Stimulated activated CD8-positive, alpha-beta memory T cell treated with anti-CD3 and anti-CD28 coated beads, Interleukin-2, amount 100 ng/mL, for 48 hours (primary cell): ENCODE measurements at regions not wholly inside any gene's neighbourhood (a gene's known extent, or its start where the extent isn't known, plus 50 kb on each side); places are given as distances from the start of the nearest gene placed in this dataset.
"Not testable (repeated sequence)": the region's sequence is repeated elsewhere in the genome, so short reads cannot be mapped to it uniquely, and the experiment has no call there.

Source experiments
- DNase-seq, 2 donors: peaks; one replicate each; pipeline ENCODE4 v3.0.0-alpha.2; 2020; ENCODE audit warnings: low read depth in 2 of 2

- no peak for DNase-seq
Measured at GRCh38 chr1:181948372-181948771, 113.1 kb downstream of the ZNF648 start.

- no peak for DNase-seq
Measured at GRCh38 chr1:181947441-181947840, 114.1 kb downstream of the ZNF648 start.

- DNase-seq: peak; percentile 10 to 28
Measured at GRCh38 chr1:181936768-181937581, 124.5 kb downstream of the ZNF648 start.

- DNase-seq: peak in 1 of 2 donors; percentile 1
Measured at GRCh38 chr1:181936269-181936668, 125.2 kb downstream of the ZNF648 start.

- no peak for DNase-seq
Measured at GRCh38 chr1:181931873-181932272, 129.6 kb downstream of the ZNF648 start.

GRCh38 chr1:181930187-181930586, 131.3 kb downstream of the ZNF648 start:
- DNase-seq: no peak

- DNase-seq: no peak
Measured at GRCh38 chr1:181926697-181927096, 134.8 kb downstream of the ZNF648 start.

- not testable (repeated sequence) for DNase-seq
Measured at GRCh38 chr1:181924034-181924433, 137.5 kb downstream of the ZNF648 start.

- no peak for DNase-seq
Measured at GRCh38 chr1:181919542-181919941, 142.0 kb downstream of the ZNF648 start.

- DNase-seq: no peak
Measured at GRCh38 chr1:181918880-181919525, 142.5 kb downstream of the ZNF648 start.

GRCh38 chr1:181911715-181912114, 149.8 kb downstream of the ZNF648 start:
- no peak for DNase-seq

- DNase-seq: no peak
Measured at GRCh38 chr1:181910905-181911304, 150.6 kb downstream of the ZNF648 start.

- DNase-seq: no peak
Measured at GRCh38 chr1:181909010-181909409, 152.5 kb downstream of the ZNF648 start.

GRCh38 chr1:181906631-181907030, 154.9 kb downstream of the ZNF648 start:
- no peak for DNase-seq

GRCh38 chr1:181905944-181906597, 155.4 kb downstream of the ZNF648 start:
- DNase-seq: no peak

- DNase-seq: no peak
Measured at GRCh38 chr1:181898773-181899172, 162.7 kb downstream of the ZNF648 start.

GRCh38 chr1:181896824-181897223, 164.7 kb downstream of the ZNF648 start:
- no peak for DNase-seq

GRCh38 chr1:181894439-181894859, 167.1 kb downstream of the ZNF648 start:
- DNase-seq: no peak

- no peak for DNase-seq
Measured at GRCh38 chr1:181893937-181894336, 167.6 kb downstream of the ZNF648 start.

- DNase-seq: not testable (repeated sequence)
Measured at GRCh38 chr1:181893150-181893549, 168.4 kb downstream of the ZNF648 start.

GRCh38 chr1:181872562-181872961, 188.9 kb downstream of the ZNF648 start:
- no peak for DNase-seq

GRCh38 chr1:181863736-181864135, 197.8 kb downstream of the ZNF648 start:
- no peak for DNase-seq

GRCh38 chr1:181863006-181863405, 198.5 kb downstream of the ZNF648 start:
- DNase-seq: no peak
